ENCODE measurements at regions not wholly inside any gene's neighbourhood (a gene's known extent, or its start where the extent isn't known, plus 50 kb on each side); places are given as distances from the start of the nearest gene placed in this dataset.
"Not testable (repeated sequence)": the region's sequence is repeated elsewhere in the genome, so short reads cannot be mapped to it uniquely, and the experiment has no call there.

DNA sequence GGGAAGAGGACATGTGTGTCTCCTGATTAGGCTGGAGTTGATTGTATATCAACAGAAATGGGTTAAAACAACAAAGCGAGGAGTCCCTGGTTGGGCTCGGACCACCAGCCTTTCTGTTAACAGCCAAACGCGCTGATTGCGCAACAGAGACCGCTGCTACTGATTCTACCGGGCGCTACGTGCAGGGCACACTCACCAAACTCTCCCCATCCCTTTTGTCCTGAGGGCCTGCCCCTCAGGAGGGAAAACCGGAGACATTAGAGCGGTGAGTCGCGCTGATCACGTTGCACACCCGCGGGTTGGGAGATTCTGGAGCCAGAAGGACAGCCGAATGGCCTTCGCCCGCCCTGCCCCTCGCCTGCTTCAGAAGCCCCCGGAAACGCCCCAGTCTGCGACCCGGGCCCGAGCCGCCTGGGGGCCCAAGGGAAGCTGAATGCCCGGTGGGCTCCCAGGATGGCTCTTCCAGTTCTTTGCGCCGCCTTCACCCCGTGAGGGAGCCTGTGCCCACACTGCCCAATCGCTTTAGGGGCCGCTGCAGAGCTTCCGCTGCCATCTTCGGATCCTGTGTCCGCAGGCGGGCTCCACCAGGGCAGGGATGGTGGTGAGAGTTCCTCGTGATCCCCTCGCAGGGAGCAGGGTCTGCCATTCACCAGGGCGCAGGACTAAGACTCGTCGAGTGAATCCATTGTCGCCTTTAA is 165.4 kb upstream of the NBPF11 start:
- ChIA-PET CTCF (no interaction called here), POLR2A (no interaction called here)
- TF ChIP-seq, protein P1, sequence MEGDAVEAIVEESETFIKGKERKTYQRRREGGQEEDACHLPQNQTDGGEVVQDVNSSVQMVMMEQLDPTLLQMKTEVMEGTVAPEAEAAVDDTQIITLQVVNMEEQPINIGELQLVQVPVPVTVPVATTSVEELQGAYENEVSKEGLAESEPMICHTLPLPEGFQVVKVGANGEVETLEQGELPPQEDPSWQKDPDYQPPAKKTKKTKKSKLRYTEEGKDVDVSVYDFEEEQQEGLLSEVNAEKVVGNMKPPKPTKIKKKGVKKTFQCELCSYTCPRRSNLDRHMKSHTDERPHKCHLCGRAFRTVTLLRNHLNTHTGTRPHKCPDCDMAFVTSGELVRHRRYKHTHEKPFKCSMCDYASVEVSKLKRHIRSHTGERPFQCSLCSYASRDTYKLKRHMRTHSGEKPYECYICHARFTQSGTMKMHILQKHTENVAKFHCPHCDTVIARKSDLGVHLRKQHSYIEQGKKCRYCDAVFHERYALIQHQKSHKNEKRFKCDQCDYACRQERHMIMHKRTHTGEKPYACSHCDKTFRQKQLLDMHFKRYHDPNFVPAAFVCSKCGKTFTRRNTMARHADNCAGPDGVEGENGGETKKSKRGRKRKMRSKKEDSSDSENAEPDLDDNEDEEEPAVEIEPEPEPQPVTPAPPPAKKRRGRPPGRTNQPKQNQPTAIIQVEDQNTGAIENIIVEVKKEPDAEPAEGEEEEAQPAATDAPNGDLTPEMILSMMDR (IDR thresholded peaks at IDR 0.05; ENCODE audit: control extremely low read depth, extremely low read depth, low read depth, missing control alignments), result no peak
- DNase-seq (ENCODE audit: extremely low spot score), result no peak

DNA sequence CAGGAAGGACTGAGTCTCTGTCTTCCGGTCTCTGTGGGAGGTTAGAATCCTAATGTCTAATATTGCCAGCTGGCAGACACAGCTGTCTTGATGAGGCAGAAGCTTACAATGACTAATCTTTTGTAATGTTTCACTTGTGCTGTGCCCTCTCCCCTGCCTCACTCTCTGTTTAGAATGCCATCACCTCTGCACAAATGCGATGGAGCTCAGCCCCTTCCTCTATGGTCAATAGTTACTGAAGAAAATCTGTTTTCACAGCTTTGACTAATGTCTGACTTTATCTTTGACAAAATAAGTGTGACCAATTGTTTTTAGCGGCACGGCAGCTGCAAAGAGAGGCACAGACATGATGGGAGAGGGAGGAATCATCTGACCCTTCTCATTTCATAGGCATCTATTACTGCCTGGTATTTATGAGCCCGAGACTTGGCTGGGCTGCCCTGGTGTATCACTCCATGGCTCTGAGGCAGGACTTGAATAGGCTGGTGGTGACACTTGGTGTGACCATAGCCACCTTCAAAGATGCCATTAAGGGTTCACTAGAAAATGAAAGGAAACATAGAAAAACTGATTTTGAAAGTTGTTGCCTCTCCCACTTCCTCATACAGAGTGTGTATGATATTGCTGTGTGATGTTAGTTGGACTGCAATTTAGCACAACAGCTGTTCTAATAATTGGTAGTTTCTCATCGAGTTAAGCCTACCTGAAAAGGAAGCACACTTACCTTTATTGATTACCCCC is 163.2 kb upstream of the NBPF11 start:
- DNase-seq (ENCODE audit: extremely low spot score), result peak; percentile 47
- POLR2A ChIA-PET, result interaction anchor here (1.3 to 1.5 kb wide), 2 partner anchors 19 to 52 kb away, joined by 3 read pairs; no protein-coding TSS in a partner anchor
- TF ChIP-seq, protein P1 (IDR thresholded peaks at IDR 0.05; ENCODE audit: control extremely low read depth, extremely low read depth, low read depth, missing control alignments), result no peak
- CTCF ChIA-PET, result interaction anchor here (1.5 kb wide), 1 partner anchor 12 kb away, joined by 4 read pairs; no protein-coding TSS in a partner anchor

DNA sequence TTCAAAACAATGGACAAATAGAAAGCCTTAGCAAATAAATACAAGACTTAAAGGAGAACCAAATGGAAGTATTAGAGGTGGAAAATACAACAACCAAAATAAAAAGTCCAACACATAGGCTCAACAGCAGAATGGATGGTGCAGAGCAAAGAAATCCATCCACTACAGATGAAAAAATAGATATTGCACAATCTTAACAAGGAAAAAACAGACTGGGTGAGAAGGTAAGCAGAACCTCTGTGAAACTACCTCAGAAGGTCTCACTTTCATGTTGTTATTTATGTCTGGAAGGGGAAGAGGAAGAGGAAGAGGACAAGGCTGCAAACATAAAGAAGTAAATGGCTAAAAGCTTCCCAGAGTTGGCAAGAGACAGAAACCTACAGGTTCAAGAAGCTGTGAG is 158.7 kb upstream of the NBPF11 start:
- ChIA-PET POLR2A (no interaction called here), CTCF (no interaction called here)
- TF ChIP-seq, protein P1 (IDR thresholded peaks at IDR 0.05; ENCODE audit: control extremely low read depth, extremely low read depth, low read depth, missing control alignments), result no peak
- no peak for DNase-seq (ENCODE audit: extremely low spot score)

DNA sequence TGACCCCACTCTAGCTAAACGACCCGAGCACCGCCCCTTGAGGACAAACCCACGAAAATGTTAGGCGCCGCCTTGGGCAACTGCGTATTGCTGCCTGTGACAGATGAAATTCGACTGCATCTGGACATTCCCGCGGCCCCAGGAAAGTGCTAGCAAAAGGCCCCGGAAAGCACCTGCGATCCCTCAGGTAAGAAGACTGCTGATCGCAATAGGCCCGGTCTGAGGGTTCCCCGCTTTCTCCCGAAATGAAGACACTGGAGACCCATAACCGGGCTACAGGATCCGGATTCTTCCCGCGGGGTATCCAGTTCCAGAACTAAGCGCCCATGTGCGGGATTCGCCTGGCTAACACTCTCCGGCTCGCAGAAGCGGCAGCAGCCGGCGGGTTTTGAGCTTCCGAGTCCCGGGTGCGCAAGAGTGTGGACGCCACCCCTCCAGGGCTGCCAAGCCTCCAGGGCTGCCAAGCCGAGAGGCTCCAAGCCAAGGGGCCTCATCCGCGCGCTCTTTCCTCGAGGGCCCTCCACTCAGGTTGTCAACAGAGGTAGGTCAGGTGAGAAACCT is 157.9 kb upstream of the NBPF11 start:
- no peak for DNase-seq (ENCODE audit: extremely low spot score)
- POLR2A ChIA-PET, result no interaction called here
- TF ChIP-seq, protein P1 (IDR thresholded peaks at IDR 0.05; ENCODE audit: control extremely low read depth, extremely low read depth, low read depth, missing control alignments), result no peak
- CTCF ChIA-PET, result interaction anchor here (1.1 kb wide), 1 partner anchor 9 kb away, joined by 3 read pairs; no protein-coding TSS in a partner anchor

DNA sequence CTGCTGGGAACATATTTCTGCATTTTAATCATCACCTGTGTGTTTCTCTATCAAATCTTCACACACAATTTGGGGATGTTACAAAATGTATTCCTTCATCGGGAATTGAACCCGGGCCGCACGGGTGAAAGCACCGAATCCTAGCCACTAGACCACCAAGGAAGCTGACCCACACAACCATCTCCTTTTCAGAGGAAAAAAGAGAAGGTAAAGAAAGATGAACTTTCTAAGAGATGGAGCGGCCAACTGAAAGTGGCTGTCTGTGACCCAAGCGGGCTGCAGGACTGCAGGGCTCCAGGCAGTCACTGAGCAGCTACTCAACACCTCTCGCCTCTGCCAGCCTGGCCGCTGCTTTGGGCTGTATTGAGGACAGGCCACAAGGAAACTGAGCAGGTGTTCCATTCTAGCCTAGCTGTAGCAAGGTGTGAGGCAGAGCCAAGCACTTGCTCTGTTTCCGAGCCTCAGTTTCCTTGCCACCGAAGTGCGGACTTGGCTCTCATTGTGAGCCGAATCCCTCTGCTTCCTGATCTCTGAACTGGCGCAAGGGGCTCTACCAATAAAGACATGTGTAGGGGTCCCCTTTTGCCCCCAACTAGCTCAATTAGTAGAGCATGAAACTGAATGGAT is 156.9 kb upstream of the NBPF11 start:
- POLR2A ChIA-PET, result no interaction called here
- TF ChIP-seq, protein P1 (IDR thresholded peaks at IDR 0.05; ENCODE audit: control extremely low read depth, extremely low read depth, low read depth, missing control alignments), result no peak
- CTCF ChIA-PET, result interaction anchor here (1.1 kb wide), 1 partner anchor 10 kb away, joined by 3 read pairs; no protein-coding TSS in a partner anchor
- DNase-seq (ENCODE audit: extremely low spot score), result no peak

DNA sequence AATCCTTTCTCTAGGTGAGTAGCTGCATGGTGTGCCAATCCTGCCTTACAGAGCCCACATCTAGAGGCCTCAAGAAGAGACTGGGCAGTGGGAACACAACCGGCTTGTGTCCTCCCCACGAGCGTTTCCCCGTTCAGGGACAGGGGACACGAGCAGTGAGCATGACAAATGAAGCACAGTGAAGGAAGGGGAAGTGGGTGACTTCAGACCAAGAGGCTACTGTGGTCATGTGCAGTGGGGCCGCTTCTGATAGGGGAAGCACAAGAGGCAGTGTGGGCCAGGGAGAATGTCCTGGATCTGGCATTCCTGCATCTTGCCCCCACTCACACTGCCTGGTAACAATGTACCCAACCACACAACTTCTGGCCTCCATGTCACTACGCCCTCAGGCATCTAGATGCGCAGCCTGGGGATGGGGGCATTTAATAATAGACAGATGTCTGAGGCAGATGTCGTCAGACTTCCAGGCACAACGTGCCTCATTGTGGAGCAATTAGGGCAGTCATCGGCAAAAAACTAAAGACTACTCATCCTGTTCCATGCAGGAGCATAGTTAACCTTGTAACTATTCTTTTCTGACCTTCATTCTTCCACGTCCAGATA is 155.6 kb upstream of the NBPF11 start:
- ChIA-PET POLR2A (interaction anchor here (0.8 kb wide), 1 partner anchor 27 kb away, joined by 3 read pairs; no protein-coding TSS in a partner anchor), CTCF (no interaction called here)
- TF ChIP-seq, protein P1 (IDR thresholded peaks at IDR 0.05; ENCODE audit: control extremely low read depth, extremely low read depth, low read depth, missing control alignments), result no peak
- DNase-seq (ENCODE audit: extremely low spot score), result no peak

DNA sequence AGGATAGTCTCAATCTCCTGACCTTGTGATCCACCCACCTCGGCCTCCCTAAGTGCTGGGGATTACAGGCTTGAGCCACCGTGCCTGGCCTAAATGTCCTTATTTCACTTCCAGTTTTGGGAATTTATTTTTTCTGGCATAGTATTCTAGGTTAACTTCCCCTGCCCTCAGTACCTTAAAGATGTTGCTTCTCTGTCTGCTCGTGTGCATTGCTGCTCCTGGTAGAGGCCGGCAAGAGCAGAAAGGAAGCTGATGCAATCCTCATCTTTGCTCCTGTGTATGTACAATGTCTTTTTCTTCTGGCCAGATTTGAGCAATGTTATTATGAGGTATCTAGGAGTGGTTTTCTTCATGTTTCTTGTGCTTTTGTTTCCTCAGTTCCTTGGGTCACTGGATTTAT is 152.9 kb upstream of the NBPF11 start:
- POLR2A ChIA-PET; DNase-seq (ENCODE audit: extremely low spot score); CTCF ChIA-PET: not testable (repeated sequence)

DNA sequence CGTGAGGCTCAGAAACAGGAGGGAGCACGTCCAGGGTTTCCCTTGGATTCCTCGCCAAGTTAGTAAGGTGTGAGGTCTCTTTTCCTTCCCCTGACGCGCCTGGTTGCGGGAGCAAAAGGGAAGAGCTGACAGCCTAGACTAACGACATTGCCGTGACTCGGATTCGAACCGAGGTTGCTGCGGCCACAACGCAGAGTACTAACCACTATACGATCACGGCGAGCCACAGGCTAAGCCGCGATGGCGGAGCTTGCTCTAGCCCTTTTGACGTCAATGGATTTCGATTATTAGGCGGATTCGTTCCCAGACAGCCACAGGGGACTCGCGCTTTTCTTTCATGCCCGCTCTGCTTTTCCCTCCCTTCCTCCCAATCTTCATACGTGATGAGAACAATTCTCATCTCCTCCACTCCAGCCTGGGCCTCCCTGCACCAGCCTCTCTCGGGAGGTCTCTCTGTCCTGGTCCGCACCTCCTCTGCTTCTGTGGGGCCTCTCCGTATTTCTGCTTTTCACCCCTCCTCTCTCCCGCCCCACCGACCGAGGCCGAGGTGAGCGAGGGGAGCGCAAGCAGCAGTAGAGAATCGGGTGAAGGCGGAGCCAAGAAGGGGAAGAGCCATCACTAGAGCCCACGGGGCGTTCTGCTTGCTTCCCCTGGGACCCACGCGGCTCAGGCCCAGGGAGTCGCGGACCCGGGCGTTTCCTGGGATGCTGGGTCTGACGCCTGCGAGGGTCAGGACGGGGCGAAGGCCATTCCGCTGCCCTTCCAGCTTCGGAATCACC is 150.7 kb upstream of the NBPF11 start:
- ChIA-PET POLR2A (interaction anchor here (1.1 kb wide), 1 partner anchor 31 kb away, joined by 3 read pairs; no protein-coding TSS in a partner anchor), CTCF (interaction anchor here (0.9 to 1.2 kb wide), 2 partner anchors 12 to 30 kb away, joined by 3 to 4 read pairs; no protein-coding TSS in a partner anchor)
- not testable (repeated sequence) for DNase-seq (ENCODE audit: extremely low spot score)
